ACHN (cell line): ENCODE measurements at regions not wholly inside any gene's neighbourhood (a gene's known extent, or its start where the extent isn't known, plus 50 kb on each side); places are given as distances from the start of the nearest gene placed in this dataset.

Source experiments
- DNase-seq: peaks from one replicate; pipeline ENCODE4 v3.0.0-alpha.2; 2015
- in situ Hi-C: cut with HindIII; loops from 2 replicates; pipeline ENCODE4 v1.10.0; 2017; ENCODE audit warnings: low sequenced_read_pairs, low pct_ligation_motif_present, low pct_unique_long_range_greater_than_20kb

DNA sequence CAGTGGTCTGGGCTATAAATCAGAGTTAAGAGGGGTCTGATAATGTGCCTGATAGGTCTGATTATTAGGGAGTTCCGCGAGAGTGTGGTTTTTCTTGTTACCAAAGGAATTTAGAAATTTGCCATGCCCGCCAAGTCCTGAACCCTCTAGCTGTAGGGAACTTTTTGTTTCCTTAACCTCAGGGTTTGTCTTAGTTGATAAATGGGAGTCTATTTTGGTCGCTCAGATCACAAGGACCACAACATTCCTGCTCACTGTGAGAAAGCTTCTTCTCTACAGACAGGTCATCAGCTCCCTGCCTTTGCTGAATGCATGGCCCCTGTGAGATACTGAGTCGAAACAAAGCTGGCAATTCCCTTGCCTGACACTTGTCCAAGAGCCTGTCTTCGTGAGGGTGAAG, 497.8 kb downstream of the HS3ST4 start:
- DNase-seq, result no peak
- in situ Hi-C loops, result no loop called here

- DNase-seq, result no peak
- in situ Hi-C loops, result no loop called here
These were observed 502.8 kb downstream of the HS3ST4 start for GRCh38 chr16:26194526-26194925.

DNA sequence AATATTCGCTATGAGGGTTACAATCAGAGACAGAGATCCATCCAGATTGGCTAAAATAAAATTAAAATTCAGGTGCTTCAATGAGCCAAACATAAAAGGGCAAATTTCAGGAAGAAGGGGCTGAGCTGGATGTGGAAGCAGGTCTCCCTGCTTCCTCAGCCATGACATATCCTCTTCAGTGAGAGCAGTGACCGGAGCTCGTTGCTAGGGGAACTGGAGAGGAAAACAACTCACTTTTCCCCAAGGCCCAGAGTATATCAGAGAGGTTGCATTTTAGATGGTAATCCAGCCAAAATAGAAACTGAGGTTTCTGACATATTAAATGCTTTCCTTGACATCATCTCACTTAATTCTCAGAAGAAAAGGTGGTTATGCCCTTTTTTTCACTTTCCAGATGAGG, 503.5 kb downstream of the HS3ST4 start:
- in situ Hi-C loops, result no loop called here
- DNase-seq, result no peak

DNA sequence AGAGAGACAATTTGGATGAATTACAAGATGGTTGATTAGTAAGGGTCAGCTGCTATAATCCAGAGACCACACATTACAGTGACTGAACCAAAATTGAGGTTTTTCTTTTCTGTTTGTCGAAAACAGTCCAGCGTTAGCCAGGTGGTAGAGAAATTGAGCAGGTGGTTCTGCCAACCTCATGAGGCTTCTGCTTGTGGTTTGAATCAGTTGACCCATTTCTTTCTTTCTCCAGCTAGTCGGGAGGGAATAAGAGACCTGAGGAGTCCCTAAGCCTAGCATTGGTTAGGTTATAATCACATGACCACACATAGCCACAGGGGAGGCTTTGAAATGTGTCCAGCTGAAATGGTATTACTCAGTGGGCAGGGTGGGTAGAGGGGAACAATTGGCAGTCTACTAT, 504.6 kb downstream of the HS3ST4 start:
- in situ Hi-C loops, result no loop called here
- DNase-seq, result no peak

- DNase-seq, result no peak
- in situ Hi-C loops, result no loop called here
These were observed 505.0 kb downstream of the HS3ST4 start for GRCh38 chr16:26196802-26197201.

GRCh38 chr16:26197707-26198106, 505.9 kb downstream of the HS3ST4 start:
- no peak for DNase-seq
- in situ Hi-C loops, result no loop called here

GRCh38 chr16:26198221-26198620, 506.5 kb downstream of the HS3ST4 start:
- no peak for DNase-seq
- in situ Hi-C loops, result no loop called here

- in situ Hi-C loops, result no loop called here
- no peak for DNase-seq
These were observed 512.4 kb downstream of the HS3ST4 start for GRCh38 chr16:26204138-26204537.

DNA sequence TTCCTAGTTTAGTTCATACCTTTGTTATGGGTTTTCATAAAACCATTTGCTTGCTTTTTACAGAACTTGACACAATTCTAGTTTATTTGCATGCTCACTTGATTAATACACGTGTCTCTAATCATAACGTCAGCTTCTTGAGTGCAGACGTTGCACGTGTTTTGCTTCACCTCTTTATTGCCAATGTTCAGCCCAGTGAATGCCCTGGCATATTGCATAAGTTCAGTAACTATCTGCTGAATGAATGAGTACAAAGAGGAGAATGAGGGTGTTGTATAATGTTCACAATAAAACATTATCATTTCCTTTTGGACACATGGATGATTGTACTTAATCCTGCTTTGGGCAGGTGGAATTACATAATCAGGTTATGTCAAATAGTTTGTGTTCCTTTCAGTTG, 519.8 kb downstream of the HS3ST4 start:
- in situ Hi-C loops, result no loop called here
- no peak for DNase-seq

DNA sequence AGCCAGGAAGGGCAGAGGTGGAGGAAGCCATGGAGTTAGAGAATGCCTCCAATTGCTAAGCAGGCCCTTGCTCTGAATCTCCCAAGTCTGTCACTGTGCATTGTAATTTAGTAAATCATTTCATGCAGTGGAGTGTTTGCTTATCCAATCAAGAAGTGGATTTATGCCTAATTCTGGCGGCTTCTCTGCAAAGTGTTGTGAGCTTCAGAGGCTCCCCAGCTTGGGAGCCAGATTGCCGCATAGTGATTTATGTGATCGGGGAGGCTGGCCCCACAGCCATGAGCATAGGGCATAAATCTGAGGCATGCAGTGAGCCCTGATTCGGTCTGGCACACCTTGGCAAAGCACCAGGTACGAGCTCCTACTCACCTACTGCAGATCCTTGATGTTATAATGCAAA, 520.8 kb downstream of the HS3ST4 start:
- no peak for DNase-seq
- in situ Hi-C loops, result no loop called here

DNA sequence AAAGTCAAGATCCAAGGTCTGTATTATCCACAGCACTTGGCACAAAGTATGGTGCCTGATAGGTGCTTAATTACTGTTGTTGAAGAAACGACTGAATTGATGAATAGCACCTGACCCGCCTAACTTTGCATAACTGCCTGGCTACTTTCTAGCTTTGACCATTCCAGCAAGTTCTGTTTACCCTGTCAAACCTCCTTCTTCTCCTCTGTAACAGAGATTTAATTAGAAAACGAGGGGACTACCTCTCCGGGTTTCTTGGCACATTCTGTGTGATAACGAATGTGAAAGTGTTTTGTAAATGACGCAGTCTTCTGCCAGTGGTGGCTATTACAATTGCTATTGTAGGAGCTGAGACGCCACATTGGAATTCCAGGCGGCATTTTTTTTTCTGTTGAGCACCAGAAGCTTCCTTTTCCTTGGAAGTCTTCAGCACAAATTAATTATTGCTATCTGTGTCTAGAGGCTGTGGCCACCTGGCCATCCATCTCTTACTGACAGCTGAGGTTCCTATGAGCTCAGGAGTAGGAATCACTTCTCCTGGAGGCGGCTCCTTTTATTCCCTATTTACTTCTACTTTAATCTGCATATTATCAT, 522.9 kb downstream of the HS3ST4 start:
- in situ Hi-C loops, result no loop called here
- DNase-seq, result no peak

GRCh38 chr16:26220894-26221293, 529.1 kb downstream of the HS3ST4 start:
- no peak for DNase-seq
- in situ Hi-C loops, result no loop called here

GRCh38 chr16:26231647-26232046, 539.9 kb downstream of the HS3ST4 start:
- in situ Hi-C loops, result no loop called here
- DNase-seq, result no peak

- in situ Hi-C loops, result no loop called here
- DNase-seq, result no peak
These were observed 549.0 kb downstream of the HS3ST4 start for GRCh38 chr16:26240807-26241206.

GRCh38 chr16:26247063-26247462, 555.3 kb downstream of the HS3ST4 start:
- in situ Hi-C loops, result no loop called here
- DNase-seq, result no peak

DNA sequence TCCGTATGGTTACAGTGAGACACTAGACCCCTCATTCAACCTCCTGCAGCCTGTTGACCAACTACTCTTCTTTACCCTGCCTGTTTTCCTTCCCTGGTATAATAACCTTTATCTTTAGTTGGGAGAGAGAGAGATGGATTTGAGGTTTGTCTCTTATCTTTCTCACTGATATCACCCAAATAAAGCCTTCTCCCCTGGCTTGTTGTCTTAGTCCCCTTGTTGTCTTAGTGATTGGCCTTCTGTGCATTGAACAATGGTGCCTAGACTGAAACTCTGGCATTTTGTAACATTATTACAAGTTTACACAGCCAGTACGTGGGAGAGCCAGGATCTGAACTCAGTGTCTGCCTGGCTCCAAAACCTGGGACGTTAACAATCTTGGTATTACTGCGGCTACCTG, 560.8 kb downstream of the HS3ST4 start:
- in situ Hi-C loops, result no loop called here
- DNase-seq, result no peak

GRCh38 chr16:26261621-26262020, 569.9 kb downstream of the HS3ST4 start:
- no peak for DNase-seq
- in situ Hi-C loops, result no loop called here

- in situ Hi-C loops, result no loop called here
- DNase-seq, result no peak
These were observed 571.6 kb downstream of the HS3ST4 start for GRCh38 chr16:26263406-26263805.

- DNase-seq, result no peak
- in situ Hi-C loops, result no loop called here
These were observed 575.9 kb downstream of the HS3ST4 start for GRCh38 chr16:26267641-26268040.

GRCh38 chr16:26269673-26270072, 577.9 kb downstream of the HS3ST4 start:
- in situ Hi-C loops, result no loop called here

GRCh38 chr16:26273607-26274006, 581.8 kb downstream of the HS3ST4 start:
- DNase-seq, result no peak
- in situ Hi-C loops, result no loop called here

More at GRCh38 chr16:26269673-26270072, 577.9 kb downstream of the HS3ST4 start:
- DNase-seq, result no peak
